ENCODE measurements at regions not wholly inside any gene's neighbourhood (a gene's known extent, or its start where the extent isn't known, plus 50 kb on each side); places are given as distances from the start of the nearest gene placed in this dataset.
"Not testable (repeated sequence)": the region's sequence is repeated elsewhere in the genome, so short reads cannot be mapped to it uniquely, and the experiment has no call there.

DNA sequence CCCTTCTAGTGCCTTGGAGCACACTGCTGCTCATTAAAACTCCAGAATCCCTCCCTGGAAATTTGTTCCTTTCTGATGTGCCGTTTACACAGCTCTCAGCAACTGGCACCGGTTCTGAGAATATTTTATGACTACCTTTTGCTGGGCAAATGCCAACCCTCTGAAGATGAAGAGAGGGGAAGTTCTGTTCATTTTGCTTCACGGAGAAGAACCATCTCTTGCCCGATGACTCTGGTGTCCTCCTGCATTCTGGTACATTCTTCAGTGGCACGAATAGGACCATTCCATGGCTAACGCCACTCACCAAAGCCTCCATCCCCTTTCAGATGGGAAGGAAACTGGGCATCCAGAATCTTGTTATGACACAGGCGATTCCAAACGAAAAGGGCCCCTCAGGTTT, 96.2 kb upstream of the SIM2 start:
- no peak for DNase-seq

DNA sequence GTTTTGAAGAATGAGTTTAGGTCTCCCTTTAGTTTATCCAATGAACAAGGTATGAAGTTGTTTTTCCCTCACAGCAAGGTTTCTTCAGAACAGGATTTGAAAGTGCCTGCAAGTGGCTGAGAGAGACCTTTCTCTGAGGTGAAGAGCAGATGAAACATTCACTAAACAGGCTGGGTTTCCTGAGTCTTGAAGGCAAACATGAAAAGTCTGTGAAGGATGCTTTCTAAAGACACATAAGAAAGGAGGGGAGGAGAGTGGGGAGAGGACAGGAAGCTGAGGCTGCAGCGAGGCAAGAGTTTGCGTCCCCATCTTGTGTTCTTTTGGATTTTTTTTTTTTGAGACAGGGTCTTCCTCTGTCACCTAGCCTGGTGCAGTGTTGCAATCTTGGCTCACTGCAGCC, 95.7 kb upstream of the SIM2 start:
- DNase-seq, result no peak

DNA sequence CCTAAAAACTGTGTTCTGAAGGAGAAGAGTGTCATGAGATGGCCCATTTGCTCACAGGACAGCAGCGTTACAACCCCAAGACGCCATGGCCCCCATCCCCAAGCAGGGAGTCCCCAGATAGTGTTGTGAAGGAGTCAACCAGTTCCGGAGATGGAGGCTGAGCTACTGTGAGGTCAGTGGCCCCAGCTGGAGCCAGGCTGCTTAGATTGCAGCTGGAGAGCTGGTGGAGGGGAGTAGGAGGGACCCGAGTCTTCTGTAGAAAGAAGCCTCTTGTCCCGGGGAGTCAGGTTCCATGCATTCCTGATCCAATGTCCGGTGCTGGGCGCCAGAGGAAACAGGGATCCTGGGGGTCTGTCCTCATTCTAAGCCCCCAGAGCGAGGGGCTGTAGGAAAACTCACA, 93.5 kb upstream of the SIM2 start:
- DNase-seq, result no peak

DNA sequence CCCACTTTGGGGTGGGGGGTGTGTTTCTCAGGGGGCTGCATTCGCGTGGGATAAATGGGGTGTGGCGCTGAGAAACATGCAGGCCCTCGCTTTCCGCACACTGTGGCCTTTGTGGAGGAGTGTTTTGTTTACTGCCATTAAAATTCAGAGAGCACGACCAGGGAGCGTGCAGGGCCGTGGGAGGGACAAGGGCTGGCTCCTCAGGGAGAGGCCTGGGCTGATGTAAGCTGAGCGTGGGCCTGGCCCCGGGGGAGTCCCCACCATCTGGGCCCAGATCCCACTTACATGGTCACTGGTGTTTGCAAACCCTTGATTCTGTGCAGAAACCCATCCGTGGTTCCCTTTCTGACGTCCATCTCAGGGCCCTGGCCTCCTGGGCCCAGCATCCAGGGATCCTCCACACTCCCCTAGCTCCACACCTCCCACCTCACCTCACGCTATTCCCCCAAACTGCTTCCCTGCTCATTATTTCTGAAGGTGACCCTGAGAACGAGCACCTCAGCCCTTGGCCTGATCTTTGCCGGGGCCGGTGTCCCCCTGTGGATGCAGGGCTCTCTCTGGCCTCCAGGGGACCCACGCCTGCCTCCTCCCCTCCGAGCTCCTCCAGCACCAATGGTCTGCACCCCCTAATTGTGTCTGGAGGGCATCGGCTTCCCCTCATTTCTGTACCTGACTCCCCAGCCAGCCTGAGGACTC, 92.5 kb upstream of the SIM2 start:
- no peak for DNase-seq

DNA sequence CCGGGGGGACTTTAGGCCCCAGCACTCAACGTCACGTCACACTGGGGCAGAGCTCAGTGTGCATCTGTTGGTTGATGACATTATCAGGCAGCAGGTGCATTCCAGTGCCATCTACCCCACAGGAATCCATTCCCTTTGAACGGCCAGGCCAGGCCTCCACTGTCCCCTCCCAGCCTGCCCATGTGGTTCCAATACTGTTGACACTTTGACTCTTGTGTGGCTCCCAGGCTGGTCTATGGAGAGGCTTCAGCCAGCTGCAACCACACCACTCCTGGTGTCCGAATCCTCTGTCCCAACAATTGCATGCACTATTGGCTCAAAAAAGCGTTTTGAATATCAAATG, 92.0 kb upstream of the SIM2 start:
- DNase-seq, result no peak

DNA sequence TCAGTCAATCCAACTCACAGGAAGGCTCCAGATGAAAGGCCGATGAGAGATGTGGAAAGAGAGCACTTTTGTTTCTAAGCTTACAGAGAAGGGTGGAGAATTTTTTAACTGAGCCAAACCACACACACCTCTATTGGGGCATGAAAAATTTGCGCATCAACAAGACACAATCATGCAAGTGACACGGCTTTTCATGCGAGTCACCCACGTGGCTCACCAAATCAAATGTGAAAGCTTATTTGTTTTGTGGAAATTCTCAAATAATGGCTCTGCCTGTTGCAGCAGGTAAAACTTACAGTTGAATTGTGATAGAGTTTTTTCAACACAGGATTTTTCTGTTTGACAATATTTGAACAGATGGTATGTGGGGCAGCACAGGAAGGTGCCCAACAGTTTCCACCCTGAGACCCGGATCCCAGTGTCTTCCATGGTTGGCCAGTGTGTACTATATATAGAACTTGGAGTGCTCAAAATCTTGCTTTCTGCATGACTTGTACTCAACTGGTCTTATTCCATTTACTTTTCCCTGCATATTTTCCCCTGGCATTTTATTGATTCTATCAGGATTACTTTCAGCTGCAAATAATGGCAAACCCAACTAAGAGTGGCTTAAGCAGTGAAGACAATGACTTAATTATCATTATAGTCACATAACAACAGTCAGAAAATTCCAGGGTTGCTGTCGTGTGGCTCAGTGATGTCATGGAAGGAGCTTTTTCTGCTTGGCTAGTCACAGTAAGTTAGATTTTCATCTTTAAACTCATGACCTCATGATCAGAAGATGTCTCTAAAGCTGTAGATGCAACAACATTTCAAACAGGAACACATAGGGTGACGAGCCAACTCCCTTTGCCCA, 90.6 kb upstream of the SIM2 start:
- DNase-seq, result no peak

DNA sequence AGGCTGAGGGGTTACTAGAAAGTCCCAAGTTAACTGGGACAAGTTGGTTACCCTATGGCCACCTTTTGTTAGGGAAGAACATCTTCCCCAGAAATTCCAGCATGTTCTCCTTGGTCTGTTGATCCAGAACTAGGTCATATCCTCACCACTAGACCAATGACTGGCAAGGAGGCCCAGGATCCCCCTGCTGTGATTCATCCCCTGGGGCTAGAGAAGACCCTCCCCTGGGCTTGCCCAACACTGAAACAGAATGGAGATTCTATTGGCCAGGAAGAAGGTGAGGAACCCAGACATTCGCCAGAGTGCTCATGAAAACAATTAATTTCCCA, 90.1 kb upstream of the SIM2 start:
- DNase-seq, result no peak

DNA sequence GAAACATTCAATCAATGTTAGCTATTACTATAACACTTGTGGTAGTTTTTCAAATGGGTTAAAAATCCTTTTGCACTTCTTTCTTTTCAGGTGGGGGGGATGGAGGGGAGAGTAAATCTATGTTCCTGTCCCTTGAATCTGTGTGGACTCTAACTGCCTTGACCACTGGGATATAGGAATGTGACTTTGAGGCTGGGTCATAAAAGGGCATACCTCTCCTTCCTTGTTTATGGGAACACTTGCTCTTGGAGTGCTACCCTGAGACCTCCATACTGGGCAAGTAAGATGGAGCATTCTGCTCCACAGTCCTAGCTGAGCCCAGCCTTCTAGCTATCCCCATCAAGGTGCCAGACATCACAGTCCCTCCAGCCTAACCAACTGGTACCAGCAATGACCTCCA, 89.3 kb upstream of the SIM2 start:
- DNase-seq, result no peak

DNA sequence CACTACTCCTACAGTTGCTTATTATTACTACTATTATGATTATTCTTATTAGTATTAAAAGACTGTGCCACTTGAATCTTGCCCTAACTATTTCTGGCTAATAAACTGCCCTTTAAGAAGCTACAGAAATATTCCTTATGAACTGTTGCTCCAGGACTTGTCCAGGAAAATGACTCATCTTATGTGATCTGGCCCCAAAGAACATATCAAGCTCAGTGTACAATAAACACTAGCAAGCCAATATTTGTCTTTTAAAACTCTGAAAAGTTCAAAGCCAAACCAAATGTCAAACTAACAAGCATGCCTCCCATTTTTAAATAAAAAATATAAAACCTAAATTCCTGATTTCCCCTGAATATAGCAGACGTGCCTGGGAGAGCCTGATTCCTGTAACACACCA, 88.7 kb upstream of the SIM2 start:
- no peak for DNase-seq

DNA sequence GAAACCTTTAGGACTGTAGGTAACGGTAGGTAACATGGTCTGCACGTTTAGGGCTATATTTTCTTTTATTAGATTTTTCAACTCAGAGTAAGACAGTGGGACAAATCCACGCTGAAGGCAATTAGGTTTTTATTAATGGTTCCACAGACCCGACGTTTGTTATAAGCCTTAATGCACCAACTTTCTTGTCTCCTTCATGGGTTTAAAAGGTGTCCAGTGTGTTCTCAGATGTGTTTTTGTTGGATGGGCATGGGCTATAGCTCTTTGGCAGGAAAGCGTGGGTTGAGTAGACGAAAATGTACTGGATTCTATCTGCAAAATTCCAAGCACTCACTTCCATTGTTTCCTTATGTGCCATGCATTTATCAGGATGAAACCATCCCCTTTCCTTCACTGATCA, 88.0 kb upstream of the SIM2 start:
- DNase-seq, result no peak

DNA sequence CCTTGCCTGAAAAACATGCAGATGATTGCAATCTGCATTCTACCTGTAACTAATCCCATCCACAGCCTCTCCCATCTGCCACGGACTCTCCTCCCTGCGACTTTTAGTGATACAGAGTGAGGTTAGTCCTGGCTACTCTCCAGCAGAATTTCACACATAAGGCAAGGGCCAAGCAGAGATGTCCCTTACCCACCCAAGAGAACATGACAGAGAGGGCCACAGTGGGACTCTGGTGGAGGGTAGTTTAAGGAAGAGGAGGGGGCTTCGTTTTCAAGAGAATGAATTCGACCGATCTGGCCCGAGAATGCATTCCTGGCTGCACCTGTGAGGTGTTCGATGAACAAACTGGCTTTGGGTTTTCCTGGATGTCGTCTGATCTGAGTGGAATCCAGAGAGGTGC, 87.5 kb upstream of the SIM2 start:
- DNase-seq, result no peak

DNA sequence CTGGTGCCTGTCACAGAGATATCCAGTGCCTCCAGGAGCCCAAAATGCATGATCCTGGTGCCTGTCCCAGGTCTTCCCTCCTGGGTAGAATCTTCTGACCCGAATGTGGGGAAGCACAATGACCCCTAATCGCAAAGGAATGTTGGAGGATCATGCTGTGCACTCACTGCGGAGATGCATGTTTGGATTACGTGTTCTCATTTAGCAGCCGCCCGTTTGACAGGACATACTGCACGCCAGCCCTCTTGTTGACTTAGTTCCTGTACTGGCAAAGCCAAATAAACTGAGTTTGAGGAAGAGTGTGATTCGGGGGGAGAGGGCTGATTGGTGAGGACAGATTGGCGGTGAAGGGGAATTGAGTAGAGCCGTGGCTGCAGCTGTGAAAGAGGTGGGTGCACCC, 85.9 kb upstream of the SIM2 start:
- DNase-seq, result no peak

DNA sequence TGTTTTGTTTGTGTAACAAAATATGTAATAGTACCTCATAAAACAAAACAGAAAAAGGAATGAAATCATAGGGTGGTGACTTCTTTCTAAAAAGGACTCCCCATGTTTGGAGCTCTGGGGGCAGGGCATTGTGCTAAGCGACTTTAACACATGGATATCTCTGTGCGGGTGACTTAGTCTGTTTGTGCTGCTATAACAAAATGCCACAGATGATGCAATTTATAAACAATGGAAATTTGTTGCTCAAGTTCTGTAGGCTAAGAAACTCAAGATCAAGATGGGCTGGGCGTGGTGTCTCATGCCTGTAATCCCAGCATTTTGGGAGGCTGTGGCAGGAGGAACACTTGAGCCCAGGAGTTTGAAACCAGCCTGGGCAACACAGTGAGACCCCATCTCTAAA, 85.4 kb upstream of the SIM2 start:
- DNase-seq, result no peak

DNA sequence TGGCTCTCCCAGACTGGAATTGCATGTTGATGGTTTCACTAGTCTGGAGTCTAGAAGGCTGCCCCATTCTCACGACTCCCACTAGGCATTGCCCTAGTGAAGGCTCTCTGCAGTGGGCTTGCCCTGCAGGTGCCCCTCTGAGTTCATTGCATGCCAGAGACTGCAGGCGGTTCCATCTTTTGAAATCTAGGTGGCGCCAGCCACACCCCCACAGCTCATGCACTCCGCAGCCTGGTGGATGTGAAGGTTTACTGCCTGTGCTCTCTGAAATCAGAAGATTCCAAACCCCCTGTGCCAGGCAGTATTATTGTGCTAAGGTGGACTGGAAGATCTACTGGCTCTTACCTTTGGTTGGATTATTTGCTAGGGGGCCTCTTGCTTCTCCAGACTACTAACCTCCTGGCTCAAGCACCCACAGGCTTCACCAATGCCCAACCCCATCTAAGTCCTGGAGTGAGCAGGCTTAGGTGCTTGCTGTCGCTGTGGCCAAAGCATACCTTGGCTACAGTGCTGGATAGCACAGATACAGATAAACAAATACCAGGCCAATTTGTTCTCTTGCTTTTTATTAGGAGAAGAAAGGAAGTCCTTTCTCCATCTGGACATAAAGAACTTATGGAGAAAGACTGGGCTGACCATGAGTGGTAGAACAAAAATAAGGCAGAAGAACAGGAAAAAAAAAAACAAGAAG, 83.5 kb upstream of the SIM2 start:
- peak in 1 of 2 experiments; percentile 14 for DNase-seq

DNA sequence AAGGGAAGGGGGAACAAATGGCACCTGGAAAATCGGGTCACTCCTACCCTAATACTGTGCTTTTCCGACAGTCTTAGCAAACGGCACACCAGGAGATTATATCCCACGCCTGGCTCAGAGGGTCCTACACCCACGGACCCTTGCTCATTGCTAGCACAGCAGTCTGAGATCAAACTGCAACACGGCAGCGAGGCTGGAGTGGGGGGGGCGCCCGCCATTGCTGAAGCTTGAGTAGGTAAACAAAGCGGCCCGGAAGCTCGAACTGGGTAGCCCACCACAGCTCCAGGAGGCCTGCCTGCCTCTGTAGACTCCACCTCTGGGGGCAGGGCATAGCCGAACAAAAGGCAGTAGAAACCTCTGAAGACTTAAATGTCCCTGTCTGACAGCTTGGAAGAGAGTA, 82.1 kb upstream of the SIM2 start:
- DNase-seq, result not testable (repeated sequence)

DNA sequence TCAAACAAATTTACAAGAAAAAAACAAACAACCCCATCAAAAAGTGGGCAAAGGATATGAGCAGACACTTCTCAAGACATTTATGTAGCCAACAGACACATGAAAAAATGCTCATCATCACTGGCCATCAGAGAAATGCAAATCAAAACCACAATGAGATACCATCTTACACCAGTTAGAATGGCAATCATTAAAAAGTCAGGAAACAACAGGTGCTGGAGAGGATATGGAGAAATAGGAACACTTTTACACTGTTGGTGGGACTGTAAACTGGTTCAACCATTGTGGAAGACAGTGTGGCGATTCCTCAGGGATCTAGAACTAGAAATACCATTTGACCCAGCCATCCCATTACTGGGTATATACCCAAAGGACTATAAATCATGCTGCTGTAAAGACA, 77.1 kb upstream of the SIM2 start:
- DNase-seq, result not testable (repeated sequence)

DNA sequence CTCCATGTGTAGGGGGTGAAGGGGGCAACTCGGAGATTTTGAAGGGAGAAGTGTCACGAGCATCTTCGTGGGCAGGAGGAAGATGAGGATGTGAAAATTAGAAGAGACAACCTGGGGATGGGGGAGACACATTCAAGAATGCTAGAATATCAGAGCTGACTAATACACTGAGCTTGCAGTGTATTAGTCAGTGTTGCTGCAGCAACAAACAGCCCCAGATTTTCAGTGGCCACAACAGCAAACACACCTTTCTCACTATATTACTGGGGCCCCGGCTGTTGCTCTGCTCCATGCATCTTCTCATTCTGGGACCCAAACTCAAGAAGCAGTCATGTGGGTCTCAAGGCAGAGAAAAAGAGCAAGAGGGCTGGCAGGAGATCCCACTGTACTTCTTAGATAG, 74.8 kb upstream of the SIM2 start:
- no peak for DNase-seq

DNA sequence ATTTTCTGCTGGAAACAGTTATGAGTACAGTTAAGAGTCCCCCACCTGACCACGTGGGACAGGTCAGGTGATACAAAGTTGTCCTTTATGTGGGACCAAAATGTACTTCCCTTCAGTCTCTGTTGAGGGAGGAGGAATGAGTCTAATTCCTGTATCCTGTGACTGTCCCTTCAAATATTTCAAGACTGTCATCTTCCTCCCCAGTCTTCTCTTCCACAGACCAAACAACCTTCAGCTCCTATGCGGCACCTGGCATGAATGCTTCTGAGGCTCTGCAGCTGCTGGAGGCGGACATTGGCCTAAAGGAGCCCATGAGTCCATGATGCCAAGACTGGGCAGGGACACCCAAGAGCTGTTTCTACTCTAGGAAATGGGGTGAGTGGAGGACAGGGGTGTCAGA, 72.1 kb upstream of the SIM2 start:
- DNase-seq, result no peak

DNA sequence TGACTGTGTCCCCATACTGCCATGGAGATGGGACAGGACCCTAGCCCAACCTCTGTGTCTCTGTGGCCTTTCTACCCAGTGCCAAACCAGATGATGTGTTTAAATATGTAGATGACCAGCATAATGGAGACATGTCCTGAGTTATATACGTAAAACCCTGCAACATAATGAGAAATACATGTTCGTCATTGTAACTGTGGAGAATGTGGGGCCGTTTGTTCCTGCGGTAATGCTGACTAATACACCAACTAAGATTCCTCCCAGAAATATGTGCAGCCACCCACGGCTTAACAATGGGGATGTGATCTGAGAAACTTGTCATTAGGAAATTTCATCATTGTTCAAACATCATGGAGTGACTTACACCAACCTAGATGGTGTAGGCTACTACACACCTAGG, 71.7 kb upstream of the SIM2 start:
- no peak for DNase-seq

DNA sequence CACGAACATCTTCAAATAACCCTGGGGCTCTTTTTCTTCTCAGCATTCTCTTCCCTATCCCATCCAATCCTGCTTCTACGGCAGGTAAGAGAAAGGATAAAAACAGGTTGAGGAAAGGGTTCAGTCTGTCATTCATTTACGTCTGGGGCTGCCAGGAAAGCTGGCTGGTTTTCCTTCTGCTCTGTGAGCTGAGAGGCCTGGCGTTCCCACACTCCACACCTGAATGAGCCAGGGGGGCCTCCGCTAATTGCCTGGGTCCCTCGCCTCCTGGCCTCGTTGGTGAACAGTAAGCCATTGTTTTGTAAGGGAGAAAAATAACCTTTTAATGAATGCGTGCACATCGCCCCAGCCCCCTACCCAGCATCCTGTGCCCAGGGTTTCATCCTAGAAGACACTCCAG, 70.8 kb upstream of the SIM2 start:
- DNase-seq, result no peak

DNA sequence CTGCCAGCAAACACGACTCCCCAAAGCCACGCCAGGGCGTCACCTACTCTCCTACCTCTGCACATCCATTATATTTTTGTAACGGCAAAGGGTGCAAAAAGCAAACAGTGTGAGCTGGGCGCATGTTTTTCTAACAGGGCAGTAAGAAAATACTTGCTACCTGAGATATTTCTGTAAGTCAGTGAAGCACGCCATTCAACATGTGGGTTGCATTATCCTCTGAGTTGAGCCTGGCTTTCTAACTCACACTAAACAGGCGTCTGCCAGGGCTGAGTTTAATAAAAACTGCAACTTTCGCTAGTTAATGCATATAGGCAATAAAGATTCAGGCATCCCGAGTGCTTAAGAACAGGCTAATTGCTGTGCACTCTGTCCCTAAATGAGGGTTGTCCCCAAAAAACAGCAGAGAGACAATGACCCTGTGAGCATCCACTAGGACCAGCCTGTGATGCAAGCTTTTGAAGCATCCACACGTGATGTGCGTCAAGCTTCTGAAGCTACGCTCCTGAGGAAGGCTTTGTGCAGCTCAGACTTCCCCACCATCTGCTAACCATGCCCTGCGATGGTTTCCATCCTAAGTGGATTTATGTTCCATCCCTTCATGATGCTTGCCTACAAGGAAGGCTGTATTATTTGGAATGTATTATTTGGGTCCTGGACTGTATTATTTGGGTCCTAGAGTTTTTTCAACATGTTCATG, 70.0 kb upstream of the SIM2 start:
- DNase-seq, result no peak

DNA sequence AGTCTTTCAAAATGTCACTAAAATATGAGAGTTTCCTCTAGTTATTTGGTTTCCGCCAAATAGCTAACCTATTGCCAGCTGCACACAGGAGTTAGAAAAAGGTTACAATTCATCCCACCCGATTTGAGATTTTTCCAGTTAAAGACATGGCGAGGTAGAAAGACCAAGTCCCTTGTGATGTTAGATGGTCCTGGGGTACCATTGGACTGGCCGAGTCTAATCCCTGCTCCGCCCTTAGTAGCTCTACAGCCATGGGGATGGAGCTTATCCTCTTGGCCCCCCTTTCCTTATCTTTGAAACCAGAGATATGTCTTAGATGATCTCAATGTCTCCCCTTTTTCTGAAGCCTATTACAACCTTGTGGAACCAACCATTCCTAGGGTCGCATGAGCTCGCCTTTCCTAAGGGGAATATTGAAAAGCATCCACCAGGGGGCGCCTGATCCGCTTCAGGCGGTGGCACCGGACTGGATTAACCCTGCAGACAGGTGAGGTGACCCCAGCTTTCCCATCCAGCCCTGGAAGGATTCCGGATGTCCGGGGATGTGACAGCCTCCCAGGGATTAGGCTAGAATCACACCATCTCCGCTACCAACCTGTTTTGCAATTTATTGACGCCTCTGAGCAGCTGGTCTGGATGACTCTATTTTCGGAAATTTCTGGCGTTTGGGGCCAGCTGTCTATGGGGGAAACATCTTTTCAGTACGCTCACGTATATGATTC, 68.3 kb upstream of the SIM2 start:
- peak; percentile 21 to 44 for DNase-seq

DNA sequence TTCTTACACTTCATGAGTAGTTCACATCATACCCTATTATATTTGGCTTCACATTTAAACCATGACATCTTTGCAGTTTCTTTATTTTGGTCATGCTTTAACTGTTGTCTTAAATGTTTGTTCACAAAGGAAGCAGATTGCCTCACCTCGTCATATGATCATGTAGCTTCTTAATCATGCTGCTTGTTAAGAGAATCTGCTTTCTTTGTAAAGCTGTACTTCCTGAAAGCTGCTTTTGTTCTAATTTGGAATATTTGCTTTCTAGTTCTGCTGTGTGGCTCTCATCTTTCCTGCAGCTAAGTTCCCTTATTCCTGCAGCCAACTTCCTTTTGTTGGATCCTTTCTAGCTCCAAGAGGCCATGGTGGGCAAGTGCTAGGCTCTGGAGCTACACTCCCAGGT, 62.9 kb upstream of the SIM2 start:
- peak in 1 of 2 experiments; percentile 3 for DNase-seq

All from Kasumi-1 (cell line).